ENCODE measurements at regions not wholly inside any gene's neighbourhood (a gene's known extent, or its start where the extent isn't known, plus 50 kb on each side); places are given as distances from the start of the nearest gene placed in this dataset.

DNA sequence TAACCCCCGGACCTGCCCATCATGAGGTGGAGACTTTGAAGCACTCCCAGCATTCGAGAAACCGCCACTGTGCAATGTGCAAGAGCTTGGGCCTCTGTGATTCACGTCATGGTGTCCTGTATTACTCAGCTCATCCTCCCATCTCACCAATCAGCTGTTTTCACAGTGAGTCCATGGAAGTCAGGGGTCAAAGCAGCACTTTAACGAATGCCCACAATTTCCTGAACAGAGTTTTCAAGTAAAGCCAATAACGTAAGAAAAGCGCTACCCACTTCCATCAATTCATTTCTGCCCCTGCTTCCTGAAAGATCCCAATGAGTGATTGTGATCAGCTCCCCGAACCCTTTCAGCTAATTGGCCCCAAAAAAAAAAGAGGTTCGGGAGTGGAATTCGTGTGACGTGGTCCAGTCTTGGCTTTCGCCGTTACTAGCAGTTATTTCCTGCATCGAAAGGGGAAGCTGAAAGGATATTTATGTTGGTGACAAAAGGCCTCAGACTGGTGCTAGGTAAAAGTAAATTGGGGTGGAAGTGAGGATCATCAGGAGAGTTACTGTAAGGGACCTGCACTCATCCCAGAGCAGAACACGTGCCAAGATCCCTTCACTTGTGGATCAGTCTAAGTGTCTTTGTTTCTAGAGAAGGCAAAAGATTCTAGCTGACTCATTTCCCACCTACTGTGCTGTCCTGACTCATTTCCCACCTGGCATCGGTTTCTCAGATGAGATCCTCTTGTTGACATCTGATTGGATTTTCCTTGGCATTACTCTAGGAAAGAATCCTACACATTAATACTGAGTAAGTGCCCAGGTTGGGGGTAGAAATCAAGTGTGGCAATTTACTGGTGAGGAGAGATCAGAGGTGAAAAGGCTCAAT, 136.7 kb upstream of the NUDT7 start:
- ATAC-seq (peak; percentile 30), DNase-seq (ENCODE audit: low spot score) (no peak)
- intact Hi-C loops (cut with DNase I): no loop called here

DNA sequence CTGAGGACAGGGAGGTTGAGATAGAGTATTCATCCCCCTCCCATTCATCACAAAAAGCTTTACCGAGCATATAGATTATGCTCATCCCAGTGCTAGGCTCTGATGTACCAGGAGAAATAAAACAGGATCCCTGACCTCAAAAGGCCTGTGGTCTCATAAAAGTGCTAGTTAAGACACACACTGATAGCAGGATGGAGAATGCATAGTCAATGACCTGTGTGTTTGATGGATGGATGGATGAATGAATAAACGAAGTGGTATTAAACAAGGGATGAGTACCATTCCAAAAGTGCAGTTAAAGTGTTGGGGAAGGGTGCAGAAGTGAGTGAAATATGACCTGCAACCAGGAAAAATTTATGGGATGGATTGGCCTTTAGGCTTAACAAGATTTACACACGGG, 133.9 kb upstream of the NUDT7 start:
- no peak for DNase-seq (ENCODE audit: low spot score)
- ATAC-seq: no peak
- intact Hi-C loops (cut with DNase I): no loop called here

DNA sequence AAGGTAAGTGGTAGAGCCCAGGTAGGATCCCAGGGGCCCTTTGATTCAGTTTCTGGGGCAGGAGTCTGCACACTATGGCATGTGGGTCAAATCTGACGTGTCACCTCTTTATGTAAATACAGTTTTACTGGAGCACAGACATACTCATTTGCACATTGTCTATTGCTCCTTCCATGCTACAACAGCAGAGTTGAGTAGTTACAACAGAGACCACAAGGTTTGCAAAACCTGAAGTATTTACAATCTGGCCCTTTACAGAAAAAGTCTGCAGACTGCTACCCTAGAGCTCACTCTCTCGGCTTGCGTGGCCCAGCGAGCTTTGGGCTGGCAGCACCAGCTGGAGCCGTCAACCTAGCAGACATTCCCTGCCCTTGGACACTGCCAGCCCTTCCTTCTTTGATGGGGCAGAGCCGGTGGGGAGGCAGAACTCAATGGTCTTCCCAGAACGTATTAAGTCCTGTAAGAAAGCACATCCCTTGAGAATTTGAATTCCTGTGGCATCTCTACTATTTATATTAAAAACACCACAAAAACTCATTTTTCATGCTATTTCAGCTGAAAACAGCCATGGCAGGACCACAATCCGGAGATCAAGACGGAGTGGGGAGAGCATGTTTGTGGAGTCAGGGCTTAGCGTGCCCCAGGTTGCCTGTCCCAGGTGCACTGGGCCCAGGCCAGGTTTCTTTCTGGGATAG, 133.1 kb upstream of the NUDT7 start:
- intact Hi-C loops (cut with DNase I): no loop called here
- no peak for ATAC-seq
- DNase-seq (ENCODE audit: low spot score): no peak

DNA sequence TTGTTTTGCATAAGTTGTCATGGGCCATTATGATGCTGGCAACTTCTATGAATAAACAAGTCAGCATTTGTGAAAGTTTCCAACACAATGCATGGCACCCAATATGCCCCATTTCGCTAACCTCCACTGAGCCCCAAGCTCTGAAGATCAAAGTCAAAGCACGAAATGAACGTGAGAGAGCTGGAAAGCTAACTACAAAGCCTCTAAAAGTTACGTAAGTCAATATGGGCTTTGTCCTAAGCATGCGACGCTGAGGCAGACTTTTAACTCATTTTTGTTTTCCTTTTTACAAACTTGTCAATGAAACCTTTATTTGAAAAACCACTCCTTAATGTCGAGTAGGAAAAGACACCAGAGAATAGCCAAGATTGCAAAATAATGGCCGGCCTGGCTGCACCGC, 131.6 kb upstream of the NUDT7 start:
- no peak for DNase-seq (ENCODE audit: low spot score)
- intact Hi-C loops (cut with DNase I): no loop called here
- ATAC-seq: no peak

DNA sequence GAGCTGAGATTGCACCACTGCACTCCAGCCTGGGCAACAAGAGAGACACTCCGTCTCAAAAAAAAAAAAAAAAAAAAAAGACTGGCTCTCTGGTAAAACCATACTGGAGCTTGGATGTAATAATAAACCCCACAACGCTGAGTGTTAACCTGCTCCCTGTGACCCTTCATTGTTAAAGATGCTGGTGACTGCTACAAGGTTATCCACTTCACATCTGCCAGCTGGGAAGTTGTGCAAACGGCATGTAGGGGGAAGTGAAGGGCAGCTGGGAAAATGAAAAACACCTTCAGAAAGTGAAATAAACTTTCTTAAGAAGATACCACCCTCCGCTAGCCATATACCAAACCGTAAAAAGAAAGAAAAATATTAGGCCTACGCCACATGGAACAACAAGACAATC, 131.0 kb upstream of the NUDT7 start:
- intact Hi-C loops (cut with DNase I): no loop called here
- ATAC-seq: no peak
- DNase-seq (ENCODE audit: low spot score): no peak

DNA sequence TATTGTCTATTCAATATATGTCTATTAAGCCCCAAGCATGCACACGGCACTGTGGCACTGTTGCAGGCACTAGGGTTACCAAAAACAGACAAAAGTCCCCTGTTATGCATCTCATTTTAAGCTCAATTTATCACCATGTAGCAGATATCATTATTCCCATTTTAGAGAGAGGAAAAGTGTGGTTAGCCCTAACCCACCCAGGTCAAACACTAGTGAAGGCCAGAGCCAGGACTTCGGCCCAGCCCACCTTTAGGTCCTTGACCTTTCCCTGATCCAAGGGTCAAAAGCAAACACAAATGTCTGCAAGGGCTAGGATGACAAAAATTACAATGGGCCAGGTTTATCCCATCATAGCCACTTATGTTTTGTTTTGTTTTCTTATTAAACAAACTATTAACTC, 130.3 kb upstream of the NUDT7 start:
- no peak for DNase-seq (ENCODE audit: low spot score)
- ATAC-seq: no peak
- intact Hi-C loops (cut with DNase I): no loop called here

DNA sequence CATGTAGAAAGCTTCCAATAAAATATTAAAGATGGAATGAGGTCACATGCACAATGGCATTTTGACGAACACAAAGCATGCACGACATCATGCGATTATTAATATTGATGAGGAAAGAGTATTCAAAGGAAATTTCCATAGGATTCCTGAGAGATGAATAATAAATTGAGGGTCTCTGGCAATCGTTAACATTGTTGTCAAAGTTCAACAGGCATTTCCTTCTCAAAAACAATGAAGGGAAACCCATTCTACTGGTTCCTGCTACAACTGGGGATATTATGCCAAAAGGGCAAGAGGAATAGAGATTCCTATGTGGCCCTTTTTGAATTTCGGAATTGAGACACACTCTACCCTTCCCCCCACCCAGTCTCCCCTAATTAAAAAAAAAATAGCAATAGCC, 128.3 kb upstream of the NUDT7 start:
- DNase-seq (ENCODE audit: low spot score): no peak
- intact Hi-C loops (cut with DNase I): no loop called here
- no peak for ATAC-seq

DNA sequence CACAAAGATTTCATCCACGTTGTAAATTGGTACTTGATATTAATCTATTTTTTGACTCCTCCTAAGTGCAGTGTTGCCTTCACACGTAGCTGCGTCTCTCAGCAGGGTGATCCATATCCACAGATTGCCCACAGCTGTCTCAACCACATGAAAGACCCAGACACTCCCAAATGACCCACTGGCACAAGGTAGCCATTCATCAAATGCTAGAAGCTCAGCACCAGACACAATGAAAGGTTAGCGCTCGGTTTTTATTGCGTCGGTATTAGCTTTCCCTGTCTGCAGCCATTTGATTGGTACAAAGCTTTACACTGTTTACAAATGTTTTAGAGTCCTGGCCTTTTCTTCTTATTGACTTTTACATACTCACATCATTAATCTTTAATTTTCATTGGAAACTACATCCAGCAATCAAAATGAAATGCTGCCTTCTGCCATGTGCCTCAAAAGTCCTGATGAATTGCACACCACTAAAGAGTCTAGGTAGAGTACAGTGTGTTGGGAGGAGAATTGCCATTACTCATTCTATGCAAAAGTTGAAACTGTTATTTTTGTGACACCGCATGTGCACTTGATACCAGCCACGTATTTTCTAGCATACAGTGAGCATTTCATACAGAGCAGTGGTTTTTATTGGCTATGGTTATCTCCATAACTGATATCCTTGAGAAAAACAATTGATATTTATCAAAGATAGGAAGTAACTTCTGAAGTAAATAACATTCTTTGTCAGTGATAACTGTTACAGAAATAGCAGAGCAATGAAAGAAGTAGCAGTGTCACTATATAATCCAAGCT, 127.3 kb upstream of the NUDT7 start:
- no peak for DNase-seq (ENCODE audit: low spot score)
- intact Hi-C loops (cut with DNase I): no loop called here

DNA sequence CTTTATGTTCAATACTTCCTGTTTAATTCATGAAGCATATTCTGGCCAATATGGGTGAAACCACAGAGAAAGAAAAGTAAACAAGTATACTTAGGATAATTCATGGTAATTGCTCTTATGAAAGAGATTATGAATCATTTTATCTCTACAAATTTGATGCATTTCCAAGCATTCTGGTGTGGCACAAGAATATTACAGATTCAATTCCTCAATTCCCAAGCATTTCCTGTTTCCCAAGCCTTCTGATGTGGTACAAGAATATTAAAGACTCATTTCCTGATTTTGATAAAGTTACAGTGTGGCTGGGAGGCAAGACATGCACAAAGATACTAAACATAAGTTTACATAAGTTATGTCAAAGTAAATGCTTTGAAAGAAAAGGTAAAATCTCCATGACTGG, 126.1 kb upstream of the NUDT7 start:
- intact Hi-C loops (cut with DNase I): no loop called here
- no peak for ATAC-seq
- no peak for DNase-seq (ENCODE audit: low spot score)

More for the DNA sequence above, 127.3 kb upstream of the NUDT7 start:
- ATAC-seq: no peak

DNA sequence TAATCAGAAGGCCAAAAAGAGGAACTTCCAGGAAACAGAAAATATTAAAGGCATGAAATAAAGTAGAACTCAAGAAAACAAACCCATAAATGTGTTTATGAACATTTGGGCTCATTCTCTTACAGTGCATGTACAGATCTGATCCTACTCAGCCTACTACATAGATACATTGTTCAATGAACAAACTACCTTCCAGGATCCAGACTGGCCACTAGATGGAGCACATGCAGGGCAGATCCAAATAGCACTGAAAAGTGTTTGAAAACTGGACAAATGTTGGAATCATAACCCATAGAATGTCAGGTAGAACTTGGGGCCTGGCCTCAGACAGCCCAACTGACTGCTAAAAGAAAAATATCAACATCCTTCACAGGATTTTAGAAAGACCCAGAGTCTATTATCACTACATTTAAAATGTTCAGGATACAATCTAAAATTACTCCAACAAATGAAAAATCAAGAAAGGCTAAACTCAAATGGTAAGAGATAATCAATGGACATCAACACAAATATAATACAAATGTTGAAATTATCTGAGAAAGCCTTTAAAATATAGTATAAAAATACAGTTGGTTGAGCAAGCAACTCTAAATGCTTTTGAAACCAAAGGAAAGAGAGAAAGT, 122.4 kb upstream of the NUDT7 start:
- ATAC-seq (no peak), DNase-seq (ENCODE audit: low spot score) (no peak)
- intact Hi-C loops (cut with DNase I): no loop called here

DNA sequence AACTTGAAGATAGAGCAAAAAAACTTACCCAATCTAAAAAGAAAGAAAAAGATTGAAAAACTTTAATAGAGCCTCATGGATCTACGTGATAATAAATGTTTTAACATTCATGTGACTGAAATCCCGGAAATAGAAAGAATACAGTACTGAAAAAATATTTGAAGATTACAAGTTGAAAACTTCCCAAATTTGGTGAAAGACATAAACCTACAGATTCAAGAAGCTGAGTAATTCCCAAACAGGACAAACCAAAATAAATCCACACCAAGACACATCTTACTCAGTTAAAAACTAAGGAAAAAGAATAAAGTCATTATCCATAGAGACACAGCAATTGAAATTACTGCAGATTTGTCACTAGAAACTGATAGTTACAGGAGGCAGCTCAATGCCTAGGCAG, 121.8 kb upstream of the NUDT7 start:
- intact Hi-C loops (cut with DNase I): no loop called here
- DNase-seq (ENCODE audit: low spot score): no peak

DNA sequence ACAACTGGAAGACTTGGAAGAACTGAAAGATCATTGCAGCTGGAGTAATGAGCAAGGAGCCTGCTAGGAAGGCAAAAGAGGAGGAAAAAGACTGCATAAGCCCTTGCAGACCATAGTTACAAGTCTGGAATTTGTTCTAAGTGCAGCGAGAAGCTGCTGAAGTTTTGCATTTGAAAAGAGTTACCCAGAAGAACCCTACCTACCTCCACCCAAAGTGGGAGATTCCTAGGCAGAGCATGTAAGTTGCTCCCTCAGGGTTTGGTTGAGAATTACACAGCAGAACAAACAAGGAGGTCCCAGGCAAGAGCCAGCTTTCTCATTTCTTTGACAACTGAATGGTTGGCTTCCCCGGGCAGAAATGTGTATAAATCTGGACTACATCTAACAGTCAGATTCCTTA, 118.7 kb upstream of the NUDT7 start:
- ATAC-seq (no peak), DNase-seq (ENCODE audit: low spot score) (no peak)
- intact Hi-C loops (cut with DNase I): no loop called here

More for the DNA sequence above, 121.8 kb upstream of the NUDT7 start:
- no peak for ATAC-seq

DNA sequence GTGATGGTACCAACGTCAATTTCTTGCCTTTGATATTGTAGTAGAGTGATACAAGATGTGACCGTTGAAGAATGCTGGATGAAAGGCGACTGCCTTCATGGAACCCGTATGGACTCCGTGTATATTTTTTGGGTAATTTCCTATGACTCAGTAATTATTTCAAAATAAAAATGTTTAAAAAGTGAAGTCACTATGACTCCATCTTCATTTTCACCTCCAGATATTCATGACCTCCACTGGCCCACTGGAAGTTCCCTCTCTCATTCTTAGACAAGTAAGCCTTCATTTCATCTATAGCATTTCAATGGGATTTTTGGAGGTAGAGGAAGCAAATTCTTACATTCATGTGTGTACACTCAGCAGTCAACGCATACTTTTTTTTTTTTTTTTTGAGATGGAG, 111.8 kb upstream of the NUDT7 start:
- ATAC-seq (no peak), DNase-seq (ENCODE audit: low spot score) (no peak)
- intact Hi-C loops (cut with DNase I): no loop called here

DNA sequence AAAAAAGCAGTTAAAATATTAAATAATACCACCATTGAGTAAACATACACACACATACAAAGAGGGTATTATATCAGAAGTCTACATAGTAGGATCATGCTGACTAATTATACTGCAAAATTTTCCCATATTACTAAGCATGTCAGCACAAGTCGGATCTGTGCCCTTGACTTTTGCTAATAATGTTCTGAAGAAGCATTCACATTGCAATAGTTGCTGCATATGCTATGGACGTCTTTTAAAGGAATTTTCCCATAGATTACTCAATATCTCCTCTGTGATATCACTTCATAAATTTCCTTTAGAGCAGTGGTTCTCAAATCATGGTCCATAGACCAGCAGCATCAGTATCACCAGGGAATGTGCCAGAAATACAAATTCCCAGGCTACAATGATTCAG, 110.9 kb upstream of the NUDT7 start:
- intact Hi-C loops (cut with DNase I): no loop called here
- no peak for DNase-seq (ENCODE audit: low spot score)
- ATAC-seq: no peak

DNA sequence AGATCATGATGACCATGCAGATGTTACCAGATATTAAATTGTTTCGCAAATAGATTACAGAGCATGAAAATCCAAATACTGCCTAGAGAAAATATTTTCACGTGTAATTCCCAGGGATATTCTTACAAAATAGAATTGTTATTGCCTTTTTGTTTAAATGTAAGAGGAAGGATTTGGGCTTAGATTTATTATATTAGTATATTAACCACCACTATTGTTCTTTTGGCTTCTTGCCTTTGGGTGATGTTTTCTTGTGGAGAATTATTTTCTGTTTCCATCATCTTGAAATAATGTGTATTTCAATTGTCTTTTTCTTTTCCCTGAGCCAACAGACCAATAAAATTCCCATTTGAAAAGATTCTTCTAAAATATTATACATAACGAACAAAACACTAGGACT, 109.7 kb upstream of the NUDT7 start:
- no peak for DNase-seq (ENCODE audit: low spot score)
- ATAC-seq: no peak
- intact Hi-C loops (cut with DNase I): no loop called here

DNA sequence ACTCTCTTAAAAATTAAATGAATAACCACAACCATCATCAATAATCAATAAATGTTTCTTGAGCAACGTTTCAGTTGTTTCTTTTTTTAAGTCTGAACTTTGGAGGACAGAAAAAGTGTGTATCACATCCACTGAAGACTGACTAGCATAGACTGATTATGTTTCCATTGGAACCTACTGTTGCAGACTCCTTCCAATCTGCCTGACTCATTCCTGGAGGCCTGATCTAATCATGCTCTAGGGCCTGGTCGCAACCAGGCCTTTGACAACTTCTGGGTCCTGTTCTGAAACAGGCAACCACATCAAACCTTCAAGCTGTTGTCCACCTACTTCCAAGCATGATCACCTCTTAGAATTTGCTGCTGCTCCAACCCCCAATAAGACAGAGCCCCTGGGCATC, 109.2 kb upstream of the NUDT7 start:
- DNase-seq (ENCODE audit: low spot score) (no peak), ATAC-seq (peak; percentile 81)
- intact Hi-C loops (cut with DNase I): no loop called here

DNA sequence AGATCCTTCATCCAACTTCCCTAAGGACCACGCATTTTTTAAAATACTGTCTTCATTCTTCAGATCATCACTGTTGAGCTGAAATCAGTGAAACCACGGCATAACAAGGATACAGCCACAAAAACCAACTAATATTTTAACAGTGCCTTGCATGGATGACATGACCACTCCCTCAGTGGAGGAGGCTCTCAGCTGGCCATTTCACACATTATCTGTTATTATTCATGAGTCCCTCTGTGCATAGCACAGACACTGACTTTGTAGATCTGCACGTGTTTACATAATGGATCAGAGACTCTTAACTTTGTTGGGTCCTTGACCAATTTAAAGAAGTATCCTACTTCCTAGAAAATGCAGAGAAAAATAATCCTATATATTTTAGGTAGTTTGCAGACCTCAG, 104.8 kb upstream of the NUDT7 start:
- intact Hi-C loops (cut with DNase I): no loop called here
- DNase-seq (ENCODE audit: low spot score) (no peak), ATAC-seq (no peak)

DNA sequence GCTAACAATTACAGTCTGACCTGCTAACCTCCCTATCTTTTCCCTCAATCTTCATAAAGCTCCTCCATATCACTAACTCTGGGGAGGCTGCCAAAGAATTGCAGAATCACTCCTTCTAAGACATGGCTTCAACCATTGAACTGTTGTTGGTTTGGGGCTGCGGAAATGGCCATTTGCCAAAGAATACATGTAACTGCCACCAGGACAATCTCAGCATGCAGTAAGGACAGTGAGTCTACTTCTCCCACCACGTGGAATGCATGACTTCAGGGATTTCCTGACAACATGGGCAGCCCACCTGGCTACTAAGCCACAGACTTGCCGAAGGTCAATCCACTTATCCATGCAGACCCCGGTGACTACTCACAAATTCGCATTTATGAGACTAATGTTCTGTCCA, 104.3 kb upstream of the NUDT7 start:
- intact Hi-C loops (cut with DNase I): no loop called here
- DNase-seq (ENCODE audit: low spot score) (no peak), ATAC-seq (no peak)

DNA sequence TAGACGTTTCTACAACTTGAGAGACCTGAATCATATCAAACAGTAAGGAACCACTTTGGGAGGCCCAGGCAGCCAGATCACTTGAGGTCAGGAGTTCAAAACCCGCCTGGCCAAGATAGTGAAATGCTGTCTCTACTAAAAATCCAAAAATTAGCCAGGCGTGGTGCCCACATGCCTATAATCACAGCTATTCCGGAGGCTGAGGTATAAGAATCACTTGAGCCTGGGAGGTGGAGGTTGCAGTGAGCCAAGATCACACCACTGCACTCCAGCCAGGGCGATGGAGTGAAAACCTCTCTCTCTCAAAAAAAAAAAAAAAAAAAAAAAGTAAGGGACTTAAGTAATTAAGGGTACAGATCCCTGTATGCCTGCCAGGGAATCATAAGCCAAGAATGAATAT, 103.4 kb upstream of the NUDT7 start:
- ATAC-seq (no peak), DNase-seq (ENCODE audit: low spot score) (no peak)
- intact Hi-C loops (cut with DNase I): no loop called here

DNA sequence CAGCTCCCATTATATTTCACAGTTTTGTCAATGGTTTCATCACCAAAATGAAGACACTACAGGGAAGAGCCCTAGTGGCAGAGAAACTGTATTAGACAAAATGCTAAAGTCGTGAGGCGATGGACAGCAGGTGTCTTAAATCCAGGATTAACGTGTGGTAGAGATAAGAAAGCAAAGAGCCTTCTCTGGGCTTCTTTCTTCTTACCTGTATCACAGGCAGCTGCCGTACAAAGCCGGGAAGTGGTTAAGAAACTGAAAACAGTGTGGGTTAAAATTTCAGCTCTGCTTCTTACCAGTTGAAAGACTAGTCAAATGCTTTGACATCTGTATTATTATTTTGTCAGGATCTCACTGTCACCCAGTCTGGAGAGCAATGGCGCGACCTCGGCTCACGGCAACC, 98.2 kb upstream of the NUDT7 start:
- intact Hi-C loops (cut with DNase I): no loop called here
- DNase-seq (ENCODE audit: low spot score) (no peak), ATAC-seq (no peak)

Measured in sciatic nerve (tissue), 2 donors.